H1 (cell line): ENCODE measurements at regions not wholly inside any gene's neighbourhood (a gene's known extent, or its start where the extent isn't known, plus 50 kb on each side); places are given as distances from the start of the nearest gene placed in this dataset.

ENCODE experiments used
- CTCF ChIA-PET: fragments of 300-600 bp; sonication (Branson Sonifier 250); formaldehyde crosslinking; loops from one replicate; lab custom pipeline; 2021; ENCODE audit not compliant: partially characterized antibody; lab: Charles Lee
- POLR2A ChIA-PET: fragments of 300-600 bp; sonication (Branson Sonifier 250); formaldehyde crosslinking; loops from one replicate; lab custom pipeline; 2021; ENCODE audit warnings: inconsistent platforms; ENCODE audit not compliant: partially characterized antibody; lab: Charles Lee
- DNase-seq, 2 experiments: peaks; one replicate each; pipeline versions ENCODE4 v3.0.0 to v3.0.0-alpha.2; 2010 to 2022; ENCODE audit warnings: low spot score in 2 of 2, low read depth in 1 of 2, mixed read lengths in 1 of 2
- FAIRE-seq: peaks from 2 replicates; lab custom pipeline; 2011; peaks lifted over from hg19 to GRCh38; lab: Jason Lieb, UNC
- H2AFZ ChIP-seq: 2 replicates; pipeline ENCODE4 v1.8.1; 2012; ENCODE audit warnings: low read length, inconsistent platforms
- H2AK5ac ChIP-seq: 2 replicates; pipeline ENCODE4 v1.6.1; 2013; ENCODE audit warnings: low read depth, low read length
- H2BK120ac ChIP-seq: replicated peaks from 2 replicates; pipeline ENCODE3; 2013; ENCODE audit warnings: low read depth, low read length, inconsistent platforms
- H2BK12ac ChIP-seq: 2 replicates; pipeline ENCODE4 v1.6.1; 2013; ENCODE audit warnings: low read depth, low read length
- H2BK15ac ChIP-seq: 2 replicates; pipeline ENCODE4 v1.6.1; 2013; ENCODE audit warnings: low read length
- H2BK20ac ChIP-seq: 2 replicates; pipeline ENCODE4 v1.6.1; 2013; ENCODE audit warnings: low read length
- H2BK5ac ChIP-seq: 2 replicates; pipeline ENCODE4 v1.6.1; 2013; ENCODE audit warnings: low read depth, low read length
- H3K14ac ChIP-seq: 2 replicates; pipeline ENCODE4 v1.6.1; 2013; ENCODE audit warnings: inconsistent platforms; ENCODE audit not compliant: insufficient read length
- H3K18ac ChIP-seq: 2 replicates; pipeline ENCODE4 v1.6.1; 2013; ENCODE audit warnings: low read length; ENCODE audit errors: extremely low read depth
- H3K23ac ChIP-seq: 2 replicates; pipeline ENCODE4 v1.6.1; 2013; ENCODE audit warnings: inconsistent platforms; ENCODE audit not compliant: insufficient read length
- H3K23me2 ChIP-seq: 2 replicates; pipeline ENCODE4 v1.6.1; 2013; ENCODE audit warnings: low read depth, low read length
- H3K27ac ChIP-seq: 2 replicates; pipeline ENCODE4 v1.6.1; 2011; ENCODE audit warnings: low read depth, low read length, inconsistent platforms
- H3K27me3 ChIP-seq, 4 experiments: replicated peaks in 1 of 4; 1 replicate in 1 of 4; 2 replicates in 3 of 4; pipeline versions ENCODE4 v1.6.1 to v1.8.1; 2011 to 2013; ENCODE audit warnings: low read length in 3 of 4, mild to moderate bottlenecking in 3 of 4, inconsistent platforms in 2 of 4, mixed read lengths in 2 of 4, moderate library complexity in 1 of 4; ENCODE audit not compliant: control insufficient read depth in 3 of 4, insufficient read depth in 3 of 4; ENCODE audit errors: extremely low read depth in 1 of 4
- H3K36me3 ChIP-seq, 4 experiments: 2 replicates each; pipeline versions ENCODE4 v1.6.1 to v1.8.1; 2011 to 2013; ENCODE audit warnings: mild to moderate bottlenecking in 4 of 4, low read length in 3 of 4, moderate library complexity in 2 of 4, control low read depth in 1 of 4, inconsistent platforms in 1 of 4; ENCODE audit not compliant: insufficient read depth in 4 of 4, control insufficient read depth in 2 of 4
- H3K4ac ChIP-seq: replicated peaks from 2 replicates; pipeline ENCODE3; 2013; ENCODE audit warnings: low read length, low read depth, mixed read lengths, inconsistent platforms; ENCODE audit not compliant: insufficient read length
- H3K4me1 ChIP-seq, 4 experiments: replicated peaks in 1 of 4; 1 replicate in 1 of 4; 2 replicates in 3 of 4; pipeline versions ENCODE4 v1.6.1 to v1.8.1; 2011 to 2013; ENCODE audit warnings: low read length in 3 of 4, inconsistent platforms in 2 of 4, mixed read lengths in 1 of 4; ENCODE audit not compliant: insufficient read depth in 4 of 4, control insufficient read depth in 3 of 4
- H3K4me2 ChIP-seq, 2 experiments: 2 replicates each; pipeline versions ENCODE4 v1.6.1 to v1.8.1; 2011 to 2013; ENCODE audit warnings: low read depth in 2 of 2, low read length in 2 of 2, control low read depth in 1 of 2, inconsistent platforms in 1 of 2, mild to moderate bottlenecking in 1 of 2; ENCODE audit not compliant: insufficient read depth in 1 of 2
- H3K4me3 ChIP-seq, 4 experiments: fragments of 200-600, 300-600 bp in 1 of 4; sonication (generic), shearing (Covaris generic), sonication (Bioruptor Twin) in 1 of 4; 2 replicates each; pipeline versions ENCODE4 v1.5.1 to v1.8.1; 2011 to 2016; ENCODE audit warnings: low read length in 4 of 4, low read depth in 3 of 4, control low read depth in 2 of 4, inconsistent platforms in 2 of 4, mild to moderate bottlenecking in 2 of 4, mixed read lengths in 1 of 4, moderate library complexity in 1 of 4; ENCODE audit not compliant: insufficient read depth in 2 of 4; ENCODE audit errors: extremely low read depth in 1 of 4
- H3K56ac ChIP-seq: replicated peaks from 2 replicates; pipeline ENCODE3; 2013; ENCODE audit warnings: low read depth, mild to moderate bottlenecking, mixed read lengths, low read length, inconsistent platforms; ENCODE audit not compliant: insufficient read length
- H3K79me1 ChIP-seq: 2 replicates; pipeline ENCODE4 v1.6.1; 2013; ENCODE audit warnings: low read depth, low read length, control low read depth
- H3K79me2 ChIP-seq, 2 experiments: 2 replicates each; pipeline versions ENCODE4 v1.6.1 to v1.8.1; 2012 to 2013; ENCODE audit warnings: low read length in 2 of 2, mild to moderate bottlenecking in 2 of 2, inconsistent platforms in 1 of 2; ENCODE audit not compliant: insufficient read depth in 2 of 2, control insufficient read depth in 1 of 2
- H3K9ac ChIP-seq, 4 experiments: replicated peaks in 1 of 4; 1 replicate in 1 of 4; 2 replicates in 3 of 4; pipeline versions ENCODE4 v1.6.1 to v1.8.1; 2011 to 2013; ENCODE audit warnings: low read depth in 3 of 4, low read length in 3 of 4, control low read depth in 2 of 4, mild to moderate bottlenecking in 2 of 4, moderate library complexity in 2 of 4, inconsistent platforms in 1 of 4; ENCODE audit errors: extremely low read depth in 1 of 4
- H3K9me3 ChIP-seq, 2 experiments: 2 replicates each; pipeline versions ENCODE4 v1.6.1 to v1.8.1; 2012 to 2013; ENCODE audit warnings: mild to moderate bottlenecking in 2 of 2, moderate library complexity in 2 of 2, control low read depth in 1 of 2, inconsistent platforms in 1 of 2, low read depth in 1 of 2, low read length in 1 of 2, mixed read lengths in 1 of 2; ENCODE audit not compliant: insufficient read depth in 2 of 2
- H4K20me1 ChIP-seq, 2 experiments: replicated peaks in 1 of 2; 2 replicates each; pipeline versions ENCODE3 to v1.8.1; 2011 to 2013; ENCODE audit warnings: inconsistent platforms in 2 of 2, low read length in 2 of 2, mild to moderate bottlenecking in 1 of 2; ENCODE audit not compliant: insufficient read depth in 2 of 2, control insufficient read depth in 1 of 2
- H4K5ac ChIP-seq: 2 replicates; pipeline ENCODE4 v1.6.1; 2013; ENCODE audit warnings: low read length, low read depth, mixed read lengths, inconsistent platforms; ENCODE audit not compliant: insufficient read length
- H4K8ac ChIP-seq: 2 replicates; pipeline ENCODE4 v1.8.0; 2013; ENCODE audit warnings: mild to moderate bottlenecking, moderate library complexity, low read length, inconsistent platforms; ENCODE audit not compliant: insufficient read depth; ENCODE audit errors: extremely low read depth
- H4K91ac ChIP-seq: replicated peaks from 2 replicates; pipeline ENCODE3; 2013; ENCODE audit warnings: low read length, mixed read lengths, inconsistent platforms; ENCODE audit not compliant: insufficient read length
- ASH2L ChIP-seq: fragments of 200-600, 300-600 bp; sonication (generic); IDR thresholded peaks from one replicate; pipeline ENCODE4 v1.7.1; 2017; ENCODE audit warnings: low read length
- CHD2 ChIP-seq: IDR thresholded peaks from 2 replicates; pipeline ENCODE4 v1.6.1; 2012; ENCODE audit warnings: low read length, improper control_type of control experiment
- EGR1 ChIP-seq: IDR thresholded peaks from 2 replicates; pipeline ENCODE4 v1.6.1; 2011; ENCODE audit warnings: low read depth, low read length, borderline replicate concordance
- EZH2 ChIP-seq: fragments of 200-600 bp; sonication (generic); IDR thresholded peaks from 2 replicates; pipeline ENCODE4 v1.7.1; 2012; ENCODE audit warnings: low read depth, mild to moderate bottlenecking, moderate library complexity, low read length, inconsistent platforms; ENCODE audit not compliant: severe bottlenecking
- GTF2F1 ChIP-seq: IDR thresholded peaks from 2 replicates; pipeline ENCODE4 v1.6.1; 2012; ENCODE audit warnings: low read depth, low read length, improper control_type of control experiment, borderline replicate concordance
- KDM1A ChIP-seq: fragments of 200-600, 300-600 bp; sonication (generic); IDR thresholded peaks from 2 replicates; pipeline ENCODE4 v1.7.1; 2016; ENCODE audit warnings: mild to moderate bottlenecking, low read length, borderline replicate concordance
- NRF1 ChIP-seq: IDR thresholded peaks from 2 replicates; pipeline ENCODE4 v1.6.1; 2011; ENCODE audit warnings: mild to moderate bottlenecking, low read depth, low read length, improper control_type of control experiment
- RAD21 ChIP-seq, 2 experiments: IDR thresholded peaks in 1 of 2; conservative IDR thresholded peaks in 1 of 2; 2 replicates each; pipeline ENCODE4 v1.6.1; 2011; ENCODE audit warnings: low read depth in 2 of 2, low read length in 2 of 2, improper control_type of control experiment in 1 of 2, inconsistent platforms in 1 of 2, mild to moderate bottlenecking in 1 of 2, moderate library complexity in 1 of 2
- RXRA ChIP-seq: IDR thresholded peaks from 2 replicates; pipeline ENCODE4 v1.6.1; 2011; ENCODE audit warnings: low read depth, mild to moderate bottlenecking, low read length, moderate library complexity; ENCODE audit not compliant: insufficient read depth
- SP2 ChIP-seq: IDR thresholded peaks from 2 replicates; pipeline ENCODE4 v1.6.1; 2012; ENCODE audit warnings: mild to moderate bottlenecking, low read length, inconsistent platforms
- WGBS, 2 experiments: shearing (Covaris generic) in 1 of 2; methylation state at CpG; one replicate each; pipeline versions ENCODE4 v1.1.6 to v1.1.7; 2013 to 2015; ENCODE audit warnings: low lambda C conversion rate in 2 of 2, mixed read lengths in 2 of 2, inconsistent platforms in 1 of 2, low coverage in 1 of 2, missing lambda C conversion rate in 1 of 2; ENCODE audit not compliant: insufficient replicate concordance in 2 of 2, insufficient coverage in 1 of 2, insufficient read length in 1 of 2; ENCODE audit errors: extremely low coverage in 1 of 2, missing lambda C conversion rate in 1 of 2; 5-methylcytosine and 5-hydroxymethylcytosine counted together
- TF ChIP-seq, protein P1 (sequence below), 3 experiments: IDR thresholded peaks; 1 replicate in 2 of 3; 2 replicates in 1 of 3; pipeline versions ENCODE4 v1.5.1 to v1.6.1; 2011; ENCODE audit warnings: low read length in 3 of 3, mild to moderate bottlenecking in 3 of 3, inconsistent platforms in 2 of 3, low read depth in 1 of 3, moderate library complexity in 1 of 3; ENCODE audit not compliant: insufficient read depth in 1 of 3; ENCODE audit errors: control extremely low read depth in 1 of 3
- TF ChIP-seq, protein P2 (sequence below): IDR thresholded peaks from 2 replicates; pipeline ENCODE4 v1.6.1; 2012; ENCODE audit warnings: inconsistent platforms

DNA sequence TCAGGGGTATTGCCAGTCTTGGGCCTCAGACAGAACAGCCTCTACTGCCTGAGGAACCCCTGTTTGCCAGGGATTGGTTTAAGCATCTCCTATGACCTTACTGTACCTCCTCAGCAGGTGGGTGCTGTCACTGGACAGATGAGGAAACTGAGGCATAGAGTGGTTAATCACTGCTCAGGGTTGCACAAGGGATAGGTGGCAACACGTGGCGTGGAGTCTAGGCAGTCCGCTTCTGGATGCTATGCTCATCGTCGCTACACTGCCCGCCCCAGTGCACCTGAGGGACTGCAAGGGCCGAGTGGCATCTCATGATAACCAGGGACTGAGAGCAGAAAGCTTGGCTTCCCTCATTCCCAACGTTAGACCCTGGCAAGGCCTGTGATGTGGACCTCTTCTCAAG, 101.8 kb upstream of the SULF2 start:
- no peak for FAIRE-seq
- no peak for DNase-seq
- H3K4me1 ChIP-seq: no peaks in the 10 kb centered on the region
- H3K9ac ChIP-seq: no peak overlapping the region
- no peak overlapping the region for H2BK20ac ChIP-seq
- no peak overlapping the region for H3K18ac ChIP-seq
- H3K56ac ChIP-seq: no peak overlapping the region
- H3K36me3 ChIP-seq: no peaks in the 10 kb centered on the region
- H2AK5ac ChIP-seq: no peak overlapping the region
- H3K4me2 ChIP-seq: no peak overlapping the region
- WGBS, 2 experiments: 82% methylated on average over 8 of the region's 8 CpGs; no CpG with 5 or more reads in 1 of the 2 experiments
- no peak overlapping the region for H2BK120ac ChIP-seq
- H2BK15ac ChIP-seq: no peak overlapping the region
- H3K4ac ChIP-seq: no peak overlapping the region
- H2BK12ac ChIP-seq: no peak overlapping the region
- no peaks in the 10 kb centered on the region for H3K79me1 ChIP-seq
- no peak overlapping the region for H4K91ac ChIP-seq
- ChIA-PET POLR2A (no interaction called here), CTCF (no interaction called here)
- H3K23ac ChIP-seq: no peak overlapping the region
- H3K27me3 ChIP-seq: no peaks in the 10 kb centered on the region
- no peak overlapping the region for H3K4me3 ChIP-seq
- H2AFZ ChIP-seq: no peak overlapping the region
- no peak overlapping the region for H3K14ac ChIP-seq
- no peaks in the 10 kb centered on the region for H3K9me3 ChIP-seq
- H3K23me2 ChIP-seq: no peaks in the 10 kb centered on the region
- no peak overlapping the region for H2BK5ac ChIP-seq
- H4K20me1 ChIP-seq: no peaks in the 10 kb centered on the region
- no peak overlapping the region for H4K8ac ChIP-seq
- no peak overlapping the region for H4K5ac ChIP-seq
- no peaks in the 10 kb centered on the region for H3K79me2 ChIP-seq
- H3K27ac ChIP-seq: no peak overlapping the region
- TF ChIP-seq, protein P1, sequence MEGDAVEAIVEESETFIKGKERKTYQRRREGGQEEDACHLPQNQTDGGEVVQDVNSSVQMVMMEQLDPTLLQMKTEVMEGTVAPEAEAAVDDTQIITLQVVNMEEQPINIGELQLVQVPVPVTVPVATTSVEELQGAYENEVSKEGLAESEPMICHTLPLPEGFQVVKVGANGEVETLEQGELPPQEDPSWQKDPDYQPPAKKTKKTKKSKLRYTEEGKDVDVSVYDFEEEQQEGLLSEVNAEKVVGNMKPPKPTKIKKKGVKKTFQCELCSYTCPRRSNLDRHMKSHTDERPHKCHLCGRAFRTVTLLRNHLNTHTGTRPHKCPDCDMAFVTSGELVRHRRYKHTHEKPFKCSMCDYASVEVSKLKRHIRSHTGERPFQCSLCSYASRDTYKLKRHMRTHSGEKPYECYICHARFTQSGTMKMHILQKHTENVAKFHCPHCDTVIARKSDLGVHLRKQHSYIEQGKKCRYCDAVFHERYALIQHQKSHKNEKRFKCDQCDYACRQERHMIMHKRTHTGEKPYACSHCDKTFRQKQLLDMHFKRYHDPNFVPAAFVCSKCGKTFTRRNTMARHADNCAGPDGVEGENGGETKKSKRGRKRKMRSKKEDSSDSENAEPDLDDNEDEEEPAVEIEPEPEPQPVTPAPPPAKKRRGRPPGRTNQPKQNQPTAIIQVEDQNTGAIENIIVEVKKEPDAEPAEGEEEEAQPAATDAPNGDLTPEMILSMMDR (IDR thresholded peaks at IDR 0.05; ENCODE audit: control extremely low read depth in 1 of 3, insufficient read depth in 1 of 3, low read depth in 1 of 3, low read length in 3 of 3): no peak
- no peak for TF ChIP-seq SP2
- no peak for TF ChIP-seq RAD21 (IDR thresholded peaks at IDR 0.05 in 1 of 2, conservative IDR thresholded peaks at IDR 0.05 in 1 of 2; ENCODE audit: low read depth in 2 of 2, low read length in 2 of 2)
- no peak for TF ChIP-seq EGR1
- TF ChIP-seq RXRA: no peak
- TF ChIP-seq, protein P2, sequence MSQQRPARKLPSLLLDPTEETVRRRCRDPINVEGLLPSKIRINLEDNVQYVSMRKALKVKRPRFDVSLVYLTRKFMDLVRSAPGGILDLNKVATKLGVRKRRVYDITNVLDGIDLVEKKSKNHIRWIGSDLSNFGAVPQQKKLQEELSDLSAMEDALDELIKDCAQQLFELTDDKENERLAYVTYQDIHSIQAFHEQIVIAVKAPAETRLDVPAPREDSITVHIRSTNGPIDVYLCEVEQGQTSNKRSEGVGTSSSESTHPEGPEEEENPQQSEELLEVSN: no peak
- TF ChIP-seq GTF2F1: no peak
- no peak for TF ChIP-seq NRF1
- TF ChIP-seq EZH2: no peak
- no peak for TF ChIP-seq CHD2
- TF ChIP-seq KDM1A: no peak
- no peak for TF ChIP-seq ASH2L
